ENCODE measurements at regions not wholly inside any gene's neighbourhood (a gene's known extent, or its start where the extent isn't known, plus 50 kb on each side); places are given as distances from the start of the nearest gene placed in this dataset.

DNA sequence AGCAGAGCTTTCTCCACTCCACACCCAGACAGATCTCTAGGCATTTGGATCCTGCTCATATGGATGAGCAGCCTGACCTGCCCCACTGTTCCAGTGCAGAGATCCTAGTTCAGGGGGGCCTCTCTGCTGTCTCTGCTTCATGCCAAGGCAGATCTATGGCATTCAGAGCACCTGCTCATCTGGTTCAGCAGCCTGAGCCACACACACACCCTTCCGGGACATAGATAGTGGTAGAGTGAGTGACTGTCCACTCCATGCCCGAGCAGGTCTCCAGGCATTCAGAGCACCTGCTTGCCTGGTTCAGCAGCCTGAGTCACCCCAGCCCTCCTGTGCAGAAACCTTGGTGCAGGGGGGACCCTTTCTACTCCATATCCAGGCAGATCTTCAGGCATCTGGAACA, 54.3 kb upstream of the ZNF800 start:
- no peak for DNase-seq (ENCODE audit: low read depth in 1 of 2, low spot score in 1 of 2)

Data from stimulated activated CD4-positive, alpha-beta T cell treated with anti-CD3 and anti-CD28 coated beads, Interleukin-15, amount 100 ng/mL, for 1 hour (primary cell).